ENCODE measurements at regions not wholly inside any gene's neighbourhood (a gene's known extent, or its start where the extent isn't known, plus 50 kb on each side); places are given as distances from the start of the nearest gene placed in this dataset.
"Not testable (repeated sequence)": the region's sequence is repeated elsewhere in the genome, so short reads cannot be mapped to it uniquely, and the experiment has no call there.

DNA sequence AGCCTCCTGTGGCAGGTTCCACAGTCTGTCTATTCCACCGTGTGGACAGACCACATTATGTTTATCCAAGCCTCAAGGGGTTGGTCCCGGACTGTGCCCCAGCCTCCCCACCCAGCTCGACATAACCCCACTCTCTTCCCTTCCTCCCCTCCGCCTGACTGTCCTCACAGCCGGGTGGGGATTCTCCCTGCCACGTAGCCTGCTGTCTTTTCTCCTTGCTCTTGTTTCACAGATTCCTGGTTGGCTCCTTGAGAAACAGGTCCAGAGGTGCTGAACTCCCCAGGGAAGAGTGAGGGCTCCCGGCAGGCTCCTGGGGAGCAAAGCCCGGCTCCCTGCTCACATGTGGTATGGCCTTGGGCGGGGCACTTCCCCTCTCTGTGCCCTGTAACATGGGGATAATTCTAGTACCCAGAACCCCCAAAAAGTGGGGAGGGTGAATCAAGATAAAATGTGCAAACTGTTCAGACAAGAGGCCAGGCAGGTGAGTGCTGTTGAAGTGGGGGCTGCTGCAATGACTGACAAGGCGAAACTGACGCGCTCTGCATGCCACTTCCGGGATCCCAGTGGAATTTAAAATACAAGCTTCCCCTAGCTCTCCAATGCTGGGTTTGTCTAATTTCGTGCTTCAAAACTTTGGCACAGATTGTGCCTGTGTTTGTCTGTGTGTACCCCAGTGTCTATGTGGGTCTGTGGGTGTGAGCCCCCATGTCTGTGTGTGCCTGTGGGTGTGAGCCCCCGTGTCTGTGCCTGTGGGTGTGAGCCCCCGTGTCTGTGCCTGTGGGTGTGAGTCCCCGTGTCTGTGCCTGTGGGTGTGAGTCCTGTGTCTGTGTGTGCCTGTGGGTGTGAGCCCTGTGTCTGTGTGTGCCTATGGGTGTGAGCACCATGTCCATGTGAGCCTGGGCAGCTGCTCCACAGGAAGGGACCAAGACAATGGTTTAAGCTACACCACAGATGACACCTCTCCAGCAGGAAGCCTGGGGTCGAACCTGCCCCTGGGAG lies 160.6 kb upstream of the IQSEC1 start:
- ATAC-seq (ENCODE audit: low read depth) (no peak), DNase-seq (ENCODE audit: low spot score) (no peak)
- peaks cover 2% of the 10 kb centered on the region for H3K4me1 ChIP-seq (ENCODE audit: insufficient read depth, poor library complexity, severe bottlenecking)
- TF ChIP-seq, protein P1, sequence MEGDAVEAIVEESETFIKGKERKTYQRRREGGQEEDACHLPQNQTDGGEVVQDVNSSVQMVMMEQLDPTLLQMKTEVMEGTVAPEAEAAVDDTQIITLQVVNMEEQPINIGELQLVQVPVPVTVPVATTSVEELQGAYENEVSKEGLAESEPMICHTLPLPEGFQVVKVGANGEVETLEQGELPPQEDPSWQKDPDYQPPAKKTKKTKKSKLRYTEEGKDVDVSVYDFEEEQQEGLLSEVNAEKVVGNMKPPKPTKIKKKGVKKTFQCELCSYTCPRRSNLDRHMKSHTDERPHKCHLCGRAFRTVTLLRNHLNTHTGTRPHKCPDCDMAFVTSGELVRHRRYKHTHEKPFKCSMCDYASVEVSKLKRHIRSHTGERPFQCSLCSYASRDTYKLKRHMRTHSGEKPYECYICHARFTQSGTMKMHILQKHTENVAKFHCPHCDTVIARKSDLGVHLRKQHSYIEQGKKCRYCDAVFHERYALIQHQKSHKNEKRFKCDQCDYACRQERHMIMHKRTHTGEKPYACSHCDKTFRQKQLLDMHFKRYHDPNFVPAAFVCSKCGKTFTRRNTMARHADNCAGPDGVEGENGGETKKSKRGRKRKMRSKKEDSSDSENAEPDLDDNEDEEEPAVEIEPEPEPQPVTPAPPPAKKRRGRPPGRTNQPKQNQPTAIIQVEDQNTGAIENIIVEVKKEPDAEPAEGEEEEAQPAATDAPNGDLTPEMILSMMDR (IDR thresholded peaks at IDR 0.05; ENCODE audit: poor library complexity, severe bottlenecking) = no peak
- H3K4me3 ChIP-seq (ENCODE audit: severe bottlenecking) = no peak overlapping the region
- no peaks in the 10 kb centered on the region for H3K27me3 ChIP-seq (ENCODE audit: insufficient read depth, poor library complexity, severe bottlenecking)
- no peak overlapping the region for H3K27ac ChIP-seq (ENCODE audit: poor library complexity, severe bottlenecking)
- no peaks in the 10 kb centered on the region for H3K9me3 ChIP-seq (ENCODE audit: severe bottlenecking)
- no peaks in the 10 kb centered on the region for H3K36me3 ChIP-seq (ENCODE audit: low read depth)

DNA sequence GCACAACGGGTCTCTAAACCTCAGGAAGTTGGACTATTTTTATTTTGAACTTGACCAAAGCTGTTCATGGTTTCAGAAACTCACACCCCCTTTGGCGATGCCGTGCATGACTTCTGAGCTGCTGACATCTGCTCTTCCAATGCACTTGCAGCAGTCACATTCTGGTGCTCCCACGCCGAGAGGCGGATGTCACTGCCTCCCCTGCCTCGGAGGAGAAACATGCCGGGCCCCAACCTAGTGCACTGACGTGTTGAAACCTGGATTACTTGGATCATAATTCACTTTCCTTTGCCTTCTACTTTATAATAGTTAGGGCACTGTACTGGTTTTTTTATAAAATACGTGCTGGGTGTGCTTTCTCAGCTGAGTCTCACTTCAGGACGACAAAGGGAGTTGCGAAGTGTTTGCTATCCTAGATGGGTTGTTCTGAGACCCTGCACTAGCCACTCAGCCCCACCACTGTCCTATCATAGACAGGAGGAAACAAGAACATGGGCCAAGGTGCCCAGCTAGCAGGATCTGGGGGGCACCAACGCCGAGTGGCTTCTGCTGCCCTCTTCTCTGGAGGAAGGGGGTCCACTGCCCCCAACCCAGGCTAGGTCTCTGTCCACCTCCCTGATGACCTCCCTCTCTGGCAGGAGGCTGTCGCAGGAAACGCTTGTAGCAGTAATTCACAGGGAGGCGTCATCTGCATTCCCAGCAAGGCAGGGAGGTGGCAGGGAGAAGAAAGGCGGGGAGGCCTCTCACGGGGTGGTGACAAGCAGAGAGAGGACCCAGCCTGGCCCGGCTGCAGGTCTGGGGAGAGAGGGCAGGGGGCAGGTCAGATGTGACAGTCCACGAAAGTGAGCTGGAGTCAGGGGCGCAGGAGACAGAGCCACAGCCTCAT lies 158.8 kb upstream of the IQSEC1 start:
- H3K36me3 ChIP-seq (ENCODE audit: low read depth) = no peaks in the 10 kb centered on the region
- H3K9me3 ChIP-seq (ENCODE audit: severe bottlenecking) = no peaks in the 10 kb centered on the region
- H3K4me1 ChIP-seq (ENCODE audit: insufficient read depth, poor library complexity, severe bottlenecking) = peaks cover 2% of the 10 kb centered on the region
- no peak overlapping the region for H3K4me3 ChIP-seq (ENCODE audit: severe bottlenecking)
- no peak for DNase-seq (ENCODE audit: low spot score)
- H3K27me3 ChIP-seq (ENCODE audit: insufficient read depth, poor library complexity, severe bottlenecking) = no peaks in the 10 kb centered on the region
- no peak for ATAC-seq (ENCODE audit: low read depth)
- TF ChIP-seq, protein P1 (IDR thresholded peaks at IDR 0.05; ENCODE audit: poor library complexity, severe bottlenecking) = no peak
- H3K27ac ChIP-seq (ENCODE audit: poor library complexity, severe bottlenecking) = no peak overlapping the region

DNA sequence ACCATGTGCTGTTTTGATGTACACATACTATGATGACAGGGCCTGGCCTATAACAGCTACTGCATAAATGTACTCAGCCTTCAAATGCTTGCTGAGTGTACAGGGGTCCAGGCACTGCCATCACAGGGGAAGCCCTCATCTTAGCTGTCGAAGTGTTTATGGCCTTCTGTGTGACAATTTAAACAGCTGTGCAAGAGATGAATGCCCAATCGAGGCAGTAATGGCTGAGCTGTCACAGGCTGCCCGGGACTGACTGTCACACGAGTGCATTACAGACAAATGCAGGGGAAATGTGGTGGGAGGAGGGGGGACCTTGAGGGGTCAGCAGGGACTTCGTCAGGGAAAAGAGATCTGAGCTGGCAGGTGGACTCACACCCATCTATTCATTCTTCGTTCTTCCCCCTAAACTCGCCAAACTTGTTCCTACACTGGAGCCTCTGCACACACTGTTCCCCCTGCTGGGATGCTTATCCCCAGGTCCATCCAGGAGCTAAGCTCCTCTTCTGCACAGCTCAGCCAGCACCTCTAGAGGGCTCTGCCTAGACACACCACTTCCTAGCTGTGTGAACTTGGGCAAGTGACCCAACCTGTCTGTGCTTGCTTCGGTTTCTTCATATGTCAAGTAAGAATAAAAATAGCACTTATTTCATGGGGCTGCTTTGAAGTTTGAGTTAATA lies 156.2 kb upstream of the IQSEC1 start:
- no peak for DNase-seq (ENCODE audit: low spot score)
- peak; percentile 90 for ATAC-seq (ENCODE audit: low read depth)
- Histone ChIP-seq H3K36me3 (ENCODE audit: low read depth) (no peaks in the 10 kb centered on the region), H3K27me3 (ENCODE audit: insufficient read depth, poor library complexity, severe bottlenecking) (no peaks in the 10 kb centered on the region), H3K9me3 (ENCODE audit: severe bottlenecking) (no peaks in the 10 kb centered on the region), H3K4me1 (ENCODE audit: insufficient read depth, poor library complexity, severe bottlenecking) (peaks cover 2% of the 10 kb centered on the region), H3K4me3 (ENCODE audit: severe bottlenecking) (no peak overlapping the region), H3K27ac (ENCODE audit: poor library complexity, severe bottlenecking) (no peak overlapping the region)
- TF ChIP-seq, protein P1 (IDR thresholded peaks at IDR 0.05; ENCODE audit: poor library complexity, severe bottlenecking) = peak; percentile 48

DNA sequence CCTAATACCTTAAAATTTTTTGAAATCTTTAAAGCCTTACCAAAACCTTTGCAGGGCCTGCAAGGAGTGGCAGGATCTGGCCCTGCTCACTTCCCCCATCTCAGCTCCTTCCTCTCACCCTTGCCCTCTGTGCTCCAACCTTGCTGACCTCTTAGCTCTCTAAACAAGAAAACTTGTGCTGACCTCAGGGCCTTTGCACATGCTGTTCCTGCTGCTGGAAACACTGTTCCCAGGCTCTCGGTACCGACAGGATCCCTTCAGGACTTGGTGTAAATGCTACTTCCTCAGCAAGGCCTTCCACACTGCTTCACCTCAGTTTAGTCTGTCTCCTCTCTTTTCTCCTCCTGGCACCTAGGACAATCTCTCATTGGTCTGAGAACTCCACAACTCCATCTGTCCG lies 155.4 kb upstream of the IQSEC1 start:
- H3K27ac ChIP-seq (ENCODE audit: poor library complexity, severe bottlenecking) = no peak overlapping the region

DNA sequence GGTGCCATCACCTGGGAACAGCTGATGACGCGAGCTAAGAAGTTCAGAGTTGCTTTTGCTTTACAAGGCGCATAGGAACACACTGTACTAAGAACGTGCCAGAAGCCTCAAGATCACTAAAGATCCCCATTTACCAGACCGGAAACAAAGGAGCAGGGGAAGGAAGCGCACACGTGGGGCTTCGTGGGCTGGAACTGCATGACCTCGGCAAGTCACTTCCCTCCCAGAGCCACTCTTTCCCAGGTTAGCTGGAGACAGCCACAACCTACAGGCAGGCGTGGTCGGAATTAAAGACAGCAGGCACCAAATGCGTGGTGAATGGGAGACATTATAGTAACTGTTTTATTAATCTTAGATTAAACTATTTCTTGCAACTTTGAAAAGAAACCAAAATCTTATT lies 154.9 kb upstream of the IQSEC1 start:
- H3K4me3 ChIP-seq (ENCODE audit: severe bottlenecking); H3K36me3 ChIP-seq (ENCODE audit: low read depth); H3K4me1 ChIP-seq (ENCODE audit: insufficient read depth, poor library complexity, severe bottlenecking); H3K9me3 ChIP-seq (ENCODE audit: severe bottlenecking); H3K27ac ChIP-seq (ENCODE audit: poor library complexity, severe bottlenecking); H3K27me3 ChIP-seq (ENCODE audit: insufficient read depth, poor library complexity, severe bottlenecking); ATAC-seq (ENCODE audit: low read depth); DNase-seq (ENCODE audit: low spot score): not testable (repeated sequence)

More for the DNA sequence above, 155.4 kb upstream of the IQSEC1 start:
- no peak for ATAC-seq (ENCODE audit: low read depth)
- no peaks in the 10 kb centered on the region for H3K36me3 ChIP-seq (ENCODE audit: low read depth)
- H3K4me3 ChIP-seq (ENCODE audit: severe bottlenecking) = no peak overlapping the region
- H3K4me1 ChIP-seq (ENCODE audit: insufficient read depth, poor library complexity, severe bottlenecking) = peaks cover 2% of the 10 kb centered on the region
- H3K27me3 ChIP-seq (ENCODE audit: insufficient read depth, poor library complexity, severe bottlenecking) = no peaks in the 10 kb centered on the region
- no peaks in the 10 kb centered on the region for H3K9me3 ChIP-seq (ENCODE audit: severe bottlenecking)
- DNase-seq (ENCODE audit: low spot score) = no peak
- TF ChIP-seq, protein P1 (IDR thresholded peaks at IDR 0.05; ENCODE audit: poor library complexity, severe bottlenecking) = no peak
